ENCODE measurements at regions not wholly inside any gene's neighbourhood (a gene's known extent, or its start where the extent isn't known, plus 50 kb on each side); places are given as distances from the start of the nearest gene placed in this dataset.

DNA sequence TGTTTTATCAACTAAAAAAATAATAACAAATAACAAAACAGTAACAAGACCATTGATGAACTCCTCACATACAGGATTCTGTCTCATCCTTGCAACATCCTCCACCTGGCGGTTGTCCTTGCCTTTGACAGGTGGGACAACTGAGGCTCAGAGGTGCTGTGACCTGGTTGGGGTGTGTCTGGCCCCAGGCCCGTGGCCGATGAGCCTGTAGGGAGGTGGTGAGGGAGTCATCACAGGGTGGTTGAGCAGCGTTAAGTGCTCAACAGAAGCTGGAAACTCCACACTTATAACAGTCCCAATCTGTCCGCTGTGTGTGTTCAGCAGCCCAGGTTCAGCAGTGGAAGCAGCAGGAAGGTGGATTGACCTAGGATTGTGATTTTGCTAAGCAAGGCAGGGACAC, 131.6 kb upstream of the RAB12 start:
- H3K4me1 ChIP-seq = no peaks in the 10 kb centered on the region
- TF ChIP-seq POLR2A (IDR thresholded peaks at IDR 0.05) = no peak

DNA sequence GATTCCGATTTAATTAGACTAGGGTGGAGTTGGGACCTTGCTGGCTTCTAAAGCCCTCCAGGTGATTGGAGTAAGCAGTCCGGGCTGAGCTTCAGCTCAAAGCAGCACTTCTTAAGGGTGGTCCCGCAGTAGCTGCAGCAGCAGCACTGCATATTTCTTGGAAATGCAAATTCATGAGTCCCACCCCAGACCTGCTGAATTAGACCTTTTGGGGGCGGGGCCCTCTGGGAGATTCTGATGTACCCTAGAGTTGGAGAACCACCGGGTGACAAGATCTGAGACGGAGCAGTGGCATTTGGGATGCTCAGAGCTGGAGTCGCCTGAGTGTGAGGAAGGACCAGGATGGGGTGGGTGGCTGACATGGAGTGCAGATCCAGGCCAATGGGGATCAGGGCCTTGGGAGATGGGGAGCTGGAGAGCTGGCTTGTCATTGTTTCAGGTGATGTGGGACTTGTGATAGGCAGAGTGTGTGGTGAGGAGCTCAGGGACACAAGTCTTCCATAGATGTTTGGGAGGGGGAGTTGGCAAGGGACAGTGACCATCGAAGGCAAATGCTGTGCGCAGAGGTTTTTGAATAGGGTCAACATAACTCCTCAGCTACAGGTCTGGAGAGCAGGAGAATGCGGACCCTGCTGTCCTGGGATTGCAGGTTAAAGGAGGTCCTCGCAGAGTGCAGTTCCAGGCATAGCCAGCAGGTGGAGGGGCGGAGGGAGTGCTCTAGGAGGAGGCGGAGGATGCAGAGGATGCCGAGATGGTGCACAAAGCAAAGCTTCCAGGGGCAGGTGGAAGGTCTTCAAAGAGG, 130.9 kb upstream of the RAB12 start:
- TF ChIP-seq, protein P1, sequence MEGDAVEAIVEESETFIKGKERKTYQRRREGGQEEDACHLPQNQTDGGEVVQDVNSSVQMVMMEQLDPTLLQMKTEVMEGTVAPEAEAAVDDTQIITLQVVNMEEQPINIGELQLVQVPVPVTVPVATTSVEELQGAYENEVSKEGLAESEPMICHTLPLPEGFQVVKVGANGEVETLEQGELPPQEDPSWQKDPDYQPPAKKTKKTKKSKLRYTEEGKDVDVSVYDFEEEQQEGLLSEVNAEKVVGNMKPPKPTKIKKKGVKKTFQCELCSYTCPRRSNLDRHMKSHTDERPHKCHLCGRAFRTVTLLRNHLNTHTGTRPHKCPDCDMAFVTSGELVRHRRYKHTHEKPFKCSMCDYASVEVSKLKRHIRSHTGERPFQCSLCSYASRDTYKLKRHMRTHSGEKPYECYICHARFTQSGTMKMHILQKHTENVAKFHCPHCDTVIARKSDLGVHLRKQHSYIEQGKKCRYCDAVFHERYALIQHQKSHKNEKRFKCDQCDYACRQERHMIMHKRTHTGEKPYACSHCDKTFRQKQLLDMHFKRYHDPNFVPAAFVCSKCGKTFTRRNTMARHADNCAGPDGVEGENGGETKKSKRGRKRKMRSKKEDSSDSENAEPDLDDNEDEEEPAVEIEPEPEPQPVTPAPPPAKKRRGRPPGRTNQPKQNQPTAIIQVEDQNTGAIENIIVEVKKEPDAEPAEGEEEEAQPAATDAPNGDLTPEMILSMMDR (IDR thresholded peaks at IDR 0.05) = peak; percentile 39 to 55 (median 50)
- TF ChIP-seq POLR2A (IDR thresholded peaks at IDR 0.05) = no peak

More for the DNA sequence above, 131.6 kb upstream of the RAB12 start:
- intact Hi-C loops (cut with DNase I; ENCODE audit: low total_unique reads) = no loop called here
- no peaks in the 10 kb centered on the region for H3K27me3 ChIP-seq
- DNase-seq = no peak
- H3K36me3 ChIP-seq = no peaks in the 10 kb centered on the region
- no peak overlapping the region for H3K4me3 ChIP-seq
- no peak overlapping the region for H3K27ac ChIP-seq
- H3K9me3 ChIP-seq = no peaks in the 10 kb centered on the region

DNA sequence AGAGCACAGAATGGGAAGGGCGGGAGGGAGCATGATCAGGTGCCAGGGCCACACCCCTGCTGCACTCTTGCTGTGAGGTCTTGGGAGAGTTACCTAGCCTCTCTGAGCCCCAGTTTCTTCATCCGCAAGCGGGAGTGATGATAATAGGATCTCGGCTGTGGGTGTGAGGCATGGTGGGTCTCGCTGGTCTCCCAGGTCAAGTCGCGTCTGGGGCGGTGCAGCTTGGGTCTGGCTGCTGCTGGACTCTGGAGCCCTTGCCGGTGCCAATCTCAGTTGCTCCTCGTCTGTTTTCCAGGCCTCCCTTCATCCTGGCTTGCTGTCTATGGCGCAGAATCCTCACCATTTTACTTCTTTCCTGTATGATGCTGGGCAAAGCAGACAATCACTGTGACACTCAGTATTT, 130.3 kb upstream of the RAB12 start:
- no peaks in the 10 kb centered on the region for H3K27me3 ChIP-seq
- DNase-seq = no peak
- intact Hi-C loops (cut with DNase I; ENCODE audit: low total_unique reads) = no loop called here
- H3K36me3 ChIP-seq = no peaks in the 10 kb centered on the region
- no peak overlapping the region for H3K27ac ChIP-seq
- H3K4me3 ChIP-seq = no peak overlapping the region
- no peaks in the 10 kb centered on the region for H3K4me1 ChIP-seq
- no peak for TF ChIP-seq POLR2A (IDR thresholded peaks at IDR 0.05)
- TF ChIP-seq, protein P1 (IDR thresholded peaks at IDR 0.05) = no peak
- H3K9me3 ChIP-seq = no peaks in the 10 kb centered on the region

More for the DNA sequence above, 130.9 kb upstream of the RAB12 start:
- no peaks in the 10 kb centered on the region for H3K36me3 ChIP-seq
- H3K27me3 ChIP-seq = no peaks in the 10 kb centered on the region
- intact Hi-C loops (cut with DNase I; ENCODE audit: low total_unique reads) = no loop called here
- peak; percentile 22 to 38 for DNase-seq
- H3K4me1 ChIP-seq = no peaks in the 10 kb centered on the region
- H3K27ac ChIP-seq = no peak overlapping the region
- no peak overlapping the region for H3K4me3 ChIP-seq
- H3K9me3 ChIP-seq = no peaks in the 10 kb centered on the region

DNA sequence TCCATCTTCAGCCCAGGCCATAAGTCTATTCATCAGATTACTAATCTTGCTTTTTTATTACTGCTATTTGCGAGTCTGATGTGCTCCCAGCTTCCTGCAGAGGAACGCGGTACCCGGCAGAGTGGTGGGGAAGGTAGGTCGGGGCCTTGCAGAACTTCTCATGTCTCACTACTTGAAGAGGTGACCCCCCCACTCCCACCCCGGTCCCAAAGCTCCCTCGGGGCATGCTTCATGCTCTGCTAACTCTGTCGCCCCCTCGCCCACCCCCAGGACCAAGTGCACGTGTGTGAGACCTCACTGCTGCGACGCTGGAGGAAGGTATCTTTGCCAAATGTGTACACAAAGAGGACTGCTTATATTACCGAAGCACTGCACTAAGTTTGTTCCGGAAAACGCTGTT, 129.4 kb upstream of the RAB12 start:
- H3K36me3 ChIP-seq = no peaks in the 10 kb centered on the region
- intact Hi-C loops (cut with DNase I; ENCODE audit: low total_unique reads) = no loop called here
- no peak for TF ChIP-seq POLR2A (IDR thresholded peaks at IDR 0.05)
- TF ChIP-seq, protein P1 (IDR thresholded peaks at IDR 0.05) = no peak

DNA sequence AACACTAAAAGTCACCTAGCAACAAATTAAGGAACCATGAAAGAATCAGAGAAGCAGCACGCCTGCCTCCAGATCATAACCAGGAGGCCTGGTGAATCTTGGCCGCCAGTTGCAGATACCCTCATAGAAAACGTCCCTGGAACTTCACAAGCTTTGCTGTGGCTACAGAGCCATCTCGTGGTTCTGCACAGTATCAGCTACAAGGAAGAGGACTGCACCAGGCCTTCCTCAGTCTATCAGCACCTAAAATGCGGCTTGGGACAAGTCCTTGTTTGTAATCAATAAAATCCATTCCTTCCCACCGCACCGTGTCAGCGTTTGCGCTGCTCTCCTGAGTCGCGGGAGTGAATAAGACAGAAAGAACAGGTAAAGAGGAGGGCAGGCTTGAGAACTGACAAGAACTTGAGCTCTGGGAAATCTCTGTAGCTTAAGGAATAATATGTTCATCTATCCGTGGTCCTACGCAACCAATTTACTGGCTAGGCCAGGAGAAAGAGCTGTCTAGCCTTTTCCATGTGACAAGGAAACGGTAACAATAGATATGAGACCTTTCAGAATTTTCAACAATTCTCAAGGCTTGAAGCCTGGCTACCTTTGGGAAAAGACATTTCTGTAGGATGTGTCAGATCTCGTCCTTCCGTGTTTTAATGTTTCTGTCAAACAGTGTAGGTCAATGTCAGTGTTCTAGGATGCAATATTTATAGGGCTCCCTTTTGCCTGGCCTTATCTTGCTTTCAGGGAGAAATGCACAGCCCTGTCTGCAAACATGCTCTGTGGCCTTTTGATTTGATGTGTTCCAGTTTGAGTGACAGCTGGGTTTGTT, 128.5 kb upstream of the RAB12 start:
- Histone ChIP-seq H3K36me3 (no peaks in the 10 kb centered on the region), H3K27me3 (no peaks in the 10 kb centered on the region), H3K4me3 (no peak overlapping the region), H3K4me1 (no peaks in the 10 kb centered on the region), H3K9me3 (no peaks in the 10 kb centered on the region), H3K27ac (no peak overlapping the region)
- TF ChIP-seq POLR2A (IDR thresholded peaks at IDR 0.05) = no peak
- TF ChIP-seq, protein P1 (IDR thresholded peaks at IDR 0.05) = peak in 2 of 4 experiments; percentile 23 to 58
- intact Hi-C loops (cut with DNase I; ENCODE audit: low total_unique reads) = no loop called here
- DNase-seq = peak in 1 of 2 donors; percentile 36

More for the DNA sequence above, 129.4 kb upstream of the RAB12 start:
- Histone ChIP-seq H3K4me3 (no peak overlapping the region), H3K27ac (no peak overlapping the region), H3K4me1 (no peaks in the 10 kb centered on the region), H3K27me3 (no peaks in the 10 kb centered on the region), H3K9me3 (no peaks in the 10 kb centered on the region)
- DNase-seq = no peak

Data from uterus (tissue), 3 donors.